HCT116 (cell line): ENCODE measurements at regions not wholly inside any gene's neighbourhood (a gene's known extent, or its start where the extent isn't known, plus 50 kb on each side); places are given as distances from the start of the nearest gene placed in this dataset.

Experiments
- ATAC-seq: fragments of 200-7000 bp; cut with Tn5 transposase; 2 replicates; pipeline ENCODE4 v1.9.1; 2020; ENCODE audit warnings: mild to moderate bottlenecking, moderate library complexity
- BruUV-seq: library from RNA; stranded (reverse); fragments of 400-500 nt; replicated peaks from 2 replicates; lab custom pipeline; 2021; lab: Mats Ljungman, UMichigan
- CTCF ChIA-PET: fragments of 300-600 bp; sonication (Branson Sonifier 250); formaldehyde crosslinking; loops from one replicate; lab custom pipeline; 2021; ENCODE audit warnings: antibody characterized with exemption; lab: Charles Lee
- POLR2A ChIA-PET: fragments of 300-600, 350-600 bp; sonication (Branson Sonifier 250); formaldehyde crosslinking; loops from one replicate; lab custom pipeline; 2021; ENCODE audit warnings: antibody characterized with exemption; lab: Charles Lee
- RAD21 ChIA-PET, 2 experiments: fragments of 300-600 bp; sonication (Branson Sonifier 250); formaldehyde crosslinking; loops; one replicate each; lab custom pipeline; 2023; ENCODE audit warnings: low total read pairs in 2 of 2; ENCODE audit not compliant: uncharacterized antibody in 2 of 2, unreplicated experiment in 2 of 2, low non-redundant PET in 1 of 2; lab: Charles Lee
- DNase-seq: peaks from one replicate; pipeline ENCODE4 v3.0.0-alpha.2; 2010; ENCODE audit warnings: low read depth, low spot score
- H2AFZ ChIP-seq: fragments of 200-600 bp; shearing (Covaris generic), sonication (generic); 2 replicates; pipeline ENCODE4 v1.6.1; 2017; ENCODE audit warnings: low read depth, mixed run types, mixed read lengths, antibody characterized with exemption, low read length; ENCODE audit not compliant: poor library complexity, severe bottlenecking
- H3K27ac ChIP-seq: 2 replicates; pipeline ENCODE4 v1.5.1; 2012; ENCODE audit warnings: low read depth, low read length
- H3K27me3 ChIP-seq: fragments of 200-600 bp; sonication (generic); 2 replicates; pipeline ENCODE4 v1.6.1; 2016; ENCODE audit warnings: mixed run types, low read length, mixed read lengths; ENCODE audit not compliant: insufficient read depth
- H3K36me3 ChIP-seq, 2 experiments: fragments of 200-500 bp in 1 of 2; fragments of 200-600 bp in 1 of 2; sonication (Bioruptor generic) in 1 of 2; sonication (generic) in 1 of 2; 2 replicates each; pipeline versions ENCODE4 v1.5.1 to v1.6.1; 2014 to 2016; ENCODE audit warnings: low read length in 2 of 2, inconsistent platforms in 1 of 2, mixed read lengths in 1 of 2, mixed run types in 1 of 2; ENCODE audit not compliant: insufficient read depth in 2 of 2, control insufficient read depth in 1 of 2
- H3K4me1 ChIP-seq, 2 experiments: fragments of 200-600 bp in 1 of 2; sonication (generic) in 1 of 2; 2 replicates each; pipeline versions ENCODE4 v1.5.1 to v1.6.1; 2012 to 2017; ENCODE audit warnings: low read length in 2 of 2, inconsistent platforms in 1 of 2, mild to moderate bottlenecking in 1 of 2, mixed read lengths in 1 of 2, mixed run types in 1 of 2, moderate library complexity in 1 of 2; ENCODE audit not compliant: insufficient read depth in 2 of 2, control insufficient read depth in 1 of 2
- H3K4me2 ChIP-seq: fragments of 200-600 bp; sonication (generic); 2 replicates; pipeline ENCODE4 v1.6.1; 2017; ENCODE audit warnings: mixed run types, low read length, mixed read lengths
- H3K4me3 ChIP-seq, 2 experiments: fragments of 200-600 bp in 1 of 2; sonication (generic) in 1 of 2; replicated peaks in 1 of 2; 2 replicates each; pipeline ENCODE4 v1.5.1; 2011 to 2016; ENCODE audit warnings: low read length in 2 of 2, control low read depth in 1 of 2, low read depth in 1 of 2, mild to moderate bottlenecking in 1 of 2, mixed read lengths in 1 of 2, mixed run types in 1 of 2
- H3K79me2 ChIP-seq: fragments of 200-600 bp; sonication (generic); 2 replicates; pipeline ENCODE4 v1.6.1; 2017; ENCODE audit warnings: mild to moderate bottlenecking, mixed run types, low read length, moderate library complexity, mixed read lengths; ENCODE audit not compliant: insufficient read depth
- H3K9ac ChIP-seq: fragments of 200-600 bp; sonication (generic); 2 replicates; pipeline ENCODE4 v1.6.1; 2016; ENCODE audit warnings: low read length, mixed read lengths
- H3K9me2 ChIP-seq: fragments of 200-600 bp; sonication (generic), shearing (Covaris generic); 2 replicates; pipeline ENCODE4 v1.6.1; 2017; ENCODE audit warnings: mixed run types, mild to moderate bottlenecking, moderate library complexity; ENCODE audit not compliant: insufficient read depth
- H3K9me3 ChIP-seq, 2 experiments: fragments of 200-500 bp in 1 of 2; fragments of 200-600 bp in 1 of 2; sonication (Bioruptor generic) in 1 of 2; sonication (generic) in 1 of 2; 2 replicates each; pipeline ENCODE4 v1.6.1; 2014 to 2017; ENCODE audit warnings: low read length in 2 of 2, mixed read lengths in 2 of 2, inconsistent platforms in 1 of 2, low read depth in 1 of 2, mild to moderate bottlenecking in 1 of 2, mixed run types in 1 of 2, moderate library complexity in 1 of 2; ENCODE audit not compliant: control insufficient read depth in 1 of 2, insufficient read depth in 1 of 2
- H4K20me1 ChIP-seq: fragments of 200-600 bp; sonication (generic), shearing (Covaris generic); 2 replicates; pipeline ENCODE4 v1.6.1; 2017; ENCODE audit warnings: mixed run types, mild to moderate bottlenecking, moderate library complexity; ENCODE audit not compliant: insufficient read depth
- ATF3 ChIP-seq: IDR thresholded peaks from 2 replicates; pipeline ENCODE4 v1.6.1; 2012
- CBX3 ChIP-seq: IDR thresholded peaks from 2 replicates; pipeline ENCODE4 v1.6.1; 2012; ENCODE audit warnings: low read depth
- CEBPB ChIP-seq: IDR thresholded peaks from 2 replicates; pipeline ENCODE4 v1.6.1; 2012; ENCODE audit warnings: low read depth
- CTCF ChIP-seq, 3 experiments: fragments of 200-600 bp in 1 of 3; sonication (generic) in 1 of 3; IDR thresholded peaks in 2 of 3; conservative IDR thresholded peaks in 1 of 3; 2 replicates each; pipeline ENCODE4 v1.5.1; 2012 to 2017; ENCODE audit warnings: low read depth in 2 of 3, low read length in 2 of 3, antibody characterized with exemption in 1 of 3, borderline replicate concordance in 1 of 3, control low read depth in 1 of 3, mild to moderate bottlenecking in 1 of 3, mixed read lengths in 1 of 3, mixed run types in 1 of 3, moderate library complexity in 1 of 3; ENCODE audit not compliant: insufficient read depth in 1 of 3
- EGR1 ChIP-seq: IDR thresholded peaks from 2 replicates; pipeline ENCODE4 v1.6.1; 2012; ENCODE audit warnings: low read depth
- EZH2phosphoT487 ChIP-seq: fragments of 200-600 bp; IDR thresholded peaks from 2 replicates; pipeline ENCODE4 v1.6.1; 2018; ENCODE audit warnings: antibody characterized with exemption, borderline replicate concordance
- FOSL1 ChIP-seq: IDR thresholded peaks from 2 replicates; pipeline ENCODE4 v1.6.1; 2012; ENCODE audit warnings: low read depth
- JUND ChIP-seq: IDR thresholded peaks from 2 replicates; pipeline ENCODE4 v1.6.1; 2012
- MAX ChIP-seq: IDR thresholded peaks from 2 replicates; pipeline ENCODE4 v1.6.1; 2012
- POLR2A ChIP-seq: IDR thresholded peaks from 2 replicates; pipeline ENCODE4 v1.7.0; 2011; ENCODE audit warnings: borderline replicate concordance; ENCODE audit not compliant: insufficient read depth, insufficient read length; ENCODE audit errors: extremely low read depth
- POLR2AphosphoS5 ChIP-seq: IDR thresholded peaks from 2 replicates; pipeline ENCODE4 v1.6.1; 2011; ENCODE audit warnings: mild to moderate bottlenecking, low read depth, low read length, moderate library complexity
- RAD21 ChIP-seq: IDR thresholded peaks from 2 replicates; pipeline ENCODE4 v1.6.1; 2012; ENCODE audit warnings: low read depth, mild to moderate bottlenecking
- SIN3A ChIP-seq: IDR thresholded peaks from 2 replicates; pipeline ENCODE4 v1.6.1; 2012; ENCODE audit warnings: low read depth
- SP1 ChIP-seq: IDR thresholded peaks from 2 replicates; pipeline ENCODE4 v1.6.1; 2012; ENCODE audit warnings: low read depth
- SRF ChIP-seq: IDR thresholded peaks from 2 replicates; pipeline ENCODE4 v1.6.1; 2012; ENCODE audit warnings: low read depth
- ZBTB33 ChIP-seq: IDR thresholded peaks from 2 replicates; pipeline ENCODE4 v1.6.1; 2011; ENCODE audit warnings: mild to moderate bottlenecking, low read length, moderate library complexity; ENCODE audit not compliant: insufficient replicate concordance; ENCODE audit errors: extremely low read depth
- intact Hi-C: fragments of 100-400 bp; cut with micrococcal nuclease; formaldehyde crosslinking; loops from 2 replicates; pipeline ENCODE4 v1.10.0; 2022

GRCh38 chr4:20528508-20528907 lies 171.8 kb upstream of the PACRGL start:
- H3K9me2 ChIP-seq: no peaks in the 10 kb centered on the region
- H3K79me2 ChIP-seq: no peaks in the 10 kb centered on the region
- H3K27ac ChIP-seq: no peak overlapping the region
- H3K4me1 ChIP-seq: no peaks in the 10 kb centered on the region
- no peak overlapping the region for H3K9ac ChIP-seq
- CTCF ChIA-PET: no interaction called here
- TF ChIP-seq ZBTB33: no peak
- TF ChIP-seq EGR1: no peak
- no peak for TF ChIP-seq RAD21
- TF ChIP-seq SRF: no peak
- no peak for TF ChIP-seq CBX3
- TF ChIP-seq SIN3A: no peak
- TF ChIP-seq POLR2A: no peak
- TF ChIP-seq JUND: no peak
- no peak for TF ChIP-seq CTCF (IDR thresholded peaks at IDR 0.05 in 2 of 3, conservative IDR thresholded peaks at IDR 0.05 in 1 of 3; ENCODE audit: borderline replicate concordance in 1 of 3, insufficient read depth in 1 of 3, low read depth in 2 of 3, low read length in 2 of 3)
- no peak for TF ChIP-seq POLR2AphosphoS5
- TF ChIP-seq ATF3: no peak
- TF ChIP-seq SP1: no peak
- no peak for TF ChIP-seq CEBPB
- TF ChIP-seq EZH2phosphoT487: no peak
- no peak for TF ChIP-seq FOSL1
- no peak for TF ChIP-seq MAX
- TF ChIP-seq, all 23 proteins: peak for 0
- BruUV-seq: no TSS peak
- no peaks in the 10 kb centered on the region for H3K27me3 ChIP-seq
- no peak for ATAC-seq
- no peaks in the 10 kb centered on the region for H3K9me3 ChIP-seq
- H3K4me3 ChIP-seq: no peak overlapping the region
- no peak overlapping the region for H2AFZ ChIP-seq
- intact Hi-C loops: no loop called here
- ChIA-PET RAD21 (no interaction called here), POLR2A (no interaction called here)
- no peak for DNase-seq
- H4K20me1 ChIP-seq: no peaks in the 10 kb centered on the region
- H3K36me3 ChIP-seq: no peaks in the 10 kb centered on the region
- H3K4me2 ChIP-seq: no peak overlapping the region
